ENCODE measurements at regions not wholly inside any gene's neighbourhood (a gene's known extent, or its start where the extent isn't known, plus 50 kb on each side); places are given as distances from the start of the nearest gene placed in this dataset.

GRCh38 chr21:36571556-36571955 is 91.6 kb upstream of the CLDN14 start:
- WGBS (ENCODE audit: insufficient coverage): no CpG with 5 or more reads among the region's 10 CpGs
- DNase-seq: no peak
- H3K27me3 ChIP-seq (ENCODE audit: control insufficient read depth, insufficient read depth, low read length): peaks cover 3% of the 10 kb centered on the region
- no peaks in the 10 kb centered on the region for H3K36me3 ChIP-seq (ENCODE audit: control insufficient read depth, insufficient read depth, low read length)
- peaks cover 20% of the 10 kb centered on the region for H3K4me1 ChIP-seq (ENCODE audit: control insufficient read depth, insufficient read depth, low read length)
- no peak overlapping the region for H3K4me3 ChIP-seq (ENCODE audit: low read length)
- no peaks in the 10 kb centered on the region for H3K9me3 ChIP-seq (replicated peaks; ENCODE audit: control insufficient read depth, low read depth, low read length)
- H3K27ac ChIP-seq (ENCODE audit: low read length): no peak overlapping the region

- Histone ChIP-seq H3K36me3 (ENCODE audit: control insufficient read depth, insufficient read depth, low read length) (no peaks in the 10 kb centered on the region), H3K9me3 (replicated peaks; ENCODE audit: control insufficient read depth, low read depth, low read length) (no peaks in the 10 kb centered on the region), H3K4me1 (ENCODE audit: control insufficient read depth, insufficient read depth, low read length) (peaks cover 15% of the 10 kb centered on the region), H3K4me3 (ENCODE audit: low read length) (no peak overlapping the region), H3K27ac (ENCODE audit: low read length) (no peak overlapping the region), H3K27me3 (ENCODE audit: control insufficient read depth, insufficient read depth, low read length) (peaks cover 3% of the 10 kb centered on the region)
- WGBS (ENCODE audit: insufficient coverage): 20% methylated on average over 4 of the region's 7 CpGs
- DNase-seq: no peak
These were observed 92.1 kb upstream of the CLDN14 start for GRCh38 chr21:36572039-36572438.

GRCh38 chr21:36575306-36575705 is 95.4 kb upstream of the CLDN14 start:
- H3K9me3 ChIP-seq (replicated peaks; ENCODE audit: control insufficient read depth, low read depth, low read length): no peaks in the 10 kb centered on the region
- H3K36me3 ChIP-seq (ENCODE audit: control insufficient read depth, insufficient read depth, low read length): no peaks in the 10 kb centered on the region
- H3K4me3 ChIP-seq (ENCODE audit: low read length): no peak overlapping the region
- no peak overlapping the region for H3K27ac ChIP-seq (ENCODE audit: low read length)
- no peak for DNase-seq
- 75% methylated on average over 1 of the region's 3 CpGs for WGBS (ENCODE audit: insufficient coverage)
- peaks cover 6% of the 10 kb centered on the region for H3K4me1 ChIP-seq (ENCODE audit: control insufficient read depth, insufficient read depth, low read length)
- no peaks in the 10 kb centered on the region for H3K27me3 ChIP-seq (ENCODE audit: control insufficient read depth, insufficient read depth, low read length)

- no peaks in the 10 kb centered on the region for H3K36me3 ChIP-seq (ENCODE audit: control insufficient read depth, insufficient read depth, low read length)
- peak overlapping the region; percentile 16 for H3K27ac ChIP-seq (ENCODE audit: low read length)
- H3K27me3 ChIP-seq (ENCODE audit: control insufficient read depth, insufficient read depth, low read length): no peaks in the 10 kb centered on the region
- no peaks in the 10 kb centered on the region for H3K9me3 ChIP-seq (replicated peaks; ENCODE audit: control insufficient read depth, low read depth, low read length)
- 81% methylated on average over 9 of the region's 9 CpGs for WGBS (ENCODE audit: insufficient coverage)
- peaks cover 4% of the 10 kb centered on the region for H3K4me1 ChIP-seq (ENCODE audit: control insufficient read depth, insufficient read depth, low read length)
- no peak overlapping the region for H3K4me3 ChIP-seq (ENCODE audit: low read length)
- no peak for DNase-seq
These were observed 96.5 kb upstream of the CLDN14 start for GRCh38 chr21:36576441-36576840.

GRCh38 chr21:36579898-36580297 is 100.0 kb upstream of the CLDN14 start:
- H3K27ac ChIP-seq (ENCODE audit: low read length): no peak overlapping the region
- 80% methylated on average over 1 of the region's 1 CpG for WGBS (ENCODE audit: insufficient coverage)
- H3K27me3 ChIP-seq (ENCODE audit: control insufficient read depth, insufficient read depth, low read length): no peaks in the 10 kb centered on the region
- no peaks in the 10 kb centered on the region for H3K9me3 ChIP-seq (replicated peaks; ENCODE audit: control insufficient read depth, low read depth, low read length)
- H3K36me3 ChIP-seq (ENCODE audit: control insufficient read depth, insufficient read depth, low read length): no peaks in the 10 kb centered on the region
- DNase-seq: peak; percentile 7
- H3K4me1 ChIP-seq (ENCODE audit: control insufficient read depth, insufficient read depth, low read length): no peaks in the 10 kb centered on the region
- no peak overlapping the region for H3K4me3 ChIP-seq (ENCODE audit: low read length)

GRCh38 chr21:36582271-36582670 is 102.3 kb upstream of the CLDN14 start:
- no peak for DNase-seq
- no peak overlapping the region for H3K4me3 ChIP-seq (ENCODE audit: low read length)
- WGBS (ENCODE audit: insufficient coverage): 74% methylated on average over 5 of the region's 6 CpGs
- H3K27me3 ChIP-seq (ENCODE audit: control insufficient read depth, insufficient read depth, low read length): no peaks in the 10 kb centered on the region
- no peaks in the 10 kb centered on the region for H3K4me1 ChIP-seq (ENCODE audit: control insufficient read depth, insufficient read depth, low read length)
- H3K36me3 ChIP-seq (ENCODE audit: control insufficient read depth, insufficient read depth, low read length): no peaks in the 10 kb centered on the region
- peaks cover 4% of the 10 kb centered on the region for H3K9me3 ChIP-seq (replicated peaks; ENCODE audit: control insufficient read depth, low read depth, low read length)
- H3K27ac ChIP-seq (ENCODE audit: low read length): no peak overlapping the region

- no peaks in the 10 kb centered on the region for H3K4me1 ChIP-seq (ENCODE audit: control insufficient read depth, insufficient read depth, low read length)
- H3K27ac ChIP-seq (ENCODE audit: low read length): no peak overlapping the region
- no peaks in the 10 kb centered on the region for H3K36me3 ChIP-seq (ENCODE audit: control insufficient read depth, insufficient read depth, low read length)
- no peak overlapping the region for H3K4me3 ChIP-seq (ENCODE audit: low read length)
- peaks cover 4% of the 10 kb centered on the region for H3K9me3 ChIP-seq (replicated peaks; ENCODE audit: control insufficient read depth, low read depth, low read length)
- DNase-seq: no peak
- WGBS (ENCODE audit: insufficient coverage): 100% methylated on average over 1 of the region's 5 CpGs
- H3K27me3 ChIP-seq (ENCODE audit: control insufficient read depth, insufficient read depth, low read length): no peaks in the 10 kb centered on the region
These were observed 103.7 kb upstream of the CLDN14 start for GRCh38 chr21:36583591-36583990.

- peaks cover 4% of the 10 kb centered on the region for H3K9me3 ChIP-seq (replicated peaks; ENCODE audit: control insufficient read depth, low read depth, low read length)
- no peak for DNase-seq
- H3K27me3 ChIP-seq (ENCODE audit: control insufficient read depth, insufficient read depth, low read length): no peaks in the 10 kb centered on the region
- 70% methylated on average over 4 of the region's 6 CpGs for WGBS (ENCODE audit: insufficient coverage)
- no peaks in the 10 kb centered on the region for H3K4me1 ChIP-seq (ENCODE audit: control insufficient read depth, insufficient read depth, low read length)
- no peak overlapping the region for H3K27ac ChIP-seq (ENCODE audit: low read length)
- H3K4me3 ChIP-seq (ENCODE audit: low read length): no peak overlapping the region
- H3K36me3 ChIP-seq (ENCODE audit: control insufficient read depth, insufficient read depth, low read length): no peaks in the 10 kb centered on the region
These were observed 105.3 kb upstream of the CLDN14 start for GRCh38 chr21:36584980-36585940.

GRCh38 chr21:36587388-36587787 is 107.5 kb upstream of the CLDN14 start:
- DNase-seq: no peak
- no peak overlapping the region for H3K4me3 ChIP-seq (ENCODE audit: low read length)
- no peaks in the 10 kb centered on the region for H3K27me3 ChIP-seq (ENCODE audit: control insufficient read depth, insufficient read depth, low read length)
- 77% methylated on average over 8 of the region's 8 CpGs for WGBS (ENCODE audit: insufficient coverage)
- H3K4me1 ChIP-seq (ENCODE audit: control insufficient read depth, insufficient read depth, low read length): no peaks in the 10 kb centered on the region
- H3K27ac ChIP-seq (ENCODE audit: low read length): no peak overlapping the region
- H3K9me3 ChIP-seq (replicated peaks; ENCODE audit: control insufficient read depth, low read depth, low read length): peaks cover 4% of the 10 kb centered on the region
- no peaks in the 10 kb centered on the region for H3K36me3 ChIP-seq (ENCODE audit: control insufficient read depth, insufficient read depth, low read length)

GRCh38 chr21:36589352-36589971 is 109.5 kb upstream of the SIM2 start:
- DNase-seq: peak; percentile 37
- no peaks in the 10 kb centered on the region for H3K27me3 ChIP-seq (ENCODE audit: control insufficient read depth, insufficient read depth, low read length)
- no peaks in the 10 kb centered on the region for H3K36me3 ChIP-seq (ENCODE audit: control insufficient read depth, insufficient read depth, low read length)
- no peak overlapping the region for H3K4me3 ChIP-seq (ENCODE audit: low read length)
- H3K9me3 ChIP-seq (replicated peaks; ENCODE audit: control insufficient read depth, low read depth, low read length): peaks cover 4% of the 10 kb centered on the region
- H3K4me1 ChIP-seq (ENCODE audit: control insufficient read depth, insufficient read depth, low read length): no peaks in the 10 kb centered on the region
- 20% methylated on average over 1 of the region's 10 CpGs for WGBS (ENCODE audit: insufficient coverage)
- no peak overlapping the region for H3K27ac ChIP-seq (ENCODE audit: low read length)
